ENCODE measurements at regions not wholly inside any gene's neighbourhood (a gene's known extent, or its start where the extent isn't known, plus 50 kb on each side); places are given as distances from the start of the nearest gene placed in this dataset.

GRCh38 chr7:116188-116981 is 76.0 kb upstream of the FAM20C start (continued):
- TF ChIP-seq NRF1 (IDR thresholded peaks at IDR 0.05; ENCODE audit: low read depth, low read length) (no peak), CTCF (IDR thresholded peaks at IDR 0.05; ENCODE audit: control extremely low read depth in 1 of 3, insufficient read depth in 1 of 3, low read depth in 1 of 3, low read length in 3 of 3) (no peak)

Measured in H1 (cell line).